GM19438 (cell line): ENCODE measurements at regions not wholly inside any gene's neighbourhood (a gene's known extent, or its start where the extent isn't known, plus 50 kb on each side); places are given as distances from the start of the nearest gene placed in this dataset.

Source experiments
- ATAC-seq: cut with Tn5 transposase; IDR thresholded peaks from one replicate; pipeline ENCODE4 v1.9.1; 2021; ENCODE audit warnings: low read depth; ENCODE audit not compliant: unreplicated experiment

GRCh38 chr6:105917038-105917695 lies 169.0 kb upstream of the PRDM1 start:
- no peak for ATAC-seq

GRCh38 chr6:105911106-105911629 lies 175.0 kb upstream of the PRDM1 start:
- ATAC-seq = no peak

DNA sequence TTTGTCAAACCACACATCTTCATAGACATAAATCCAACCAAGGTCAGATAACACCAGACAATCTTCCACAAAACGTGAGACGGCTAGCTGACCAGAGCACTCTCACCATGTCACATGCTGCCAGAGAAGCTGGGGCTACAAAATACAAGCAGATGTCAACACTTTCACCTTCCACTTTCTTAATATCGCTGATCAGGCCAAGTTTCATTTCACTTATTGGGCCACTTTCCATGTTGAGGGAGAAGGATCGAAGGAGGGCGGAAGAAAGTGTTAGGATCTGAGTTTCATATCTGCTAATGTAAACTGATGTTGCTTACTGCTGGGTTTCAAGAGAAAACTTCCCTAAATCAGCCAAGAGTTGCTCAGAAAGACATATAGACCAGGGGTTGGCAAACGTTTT lies 177.0 kb upstream of the PRDM1 start:
- no peak for ATAC-seq

DNA sequence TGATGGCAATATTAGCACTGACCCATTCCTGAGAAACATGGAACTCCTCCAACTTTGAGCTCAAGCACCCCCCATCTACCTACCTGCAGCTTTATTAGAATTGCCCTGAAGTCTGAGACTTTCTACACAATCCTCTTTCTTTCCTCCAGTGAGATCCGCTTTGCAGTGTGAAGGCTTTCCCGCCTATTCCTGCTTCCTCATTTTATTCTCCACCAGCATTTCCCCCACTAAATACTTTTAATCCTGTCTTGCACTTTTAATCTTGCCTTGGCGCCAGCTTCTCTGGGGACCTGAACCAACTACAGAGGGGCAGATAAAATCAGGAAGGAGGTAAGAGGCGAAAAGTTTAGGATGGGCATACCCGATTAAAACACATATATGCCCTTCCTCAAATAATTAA lies 178.1 kb upstream of the PRDM1 start:
- no peak for ATAC-seq

GRCh38 chr6:105907301-105907700 lies 178.8 kb upstream of the PRDM1 start:
- ATAC-seq = no peak

- ATAC-seq = no peak
Measured at GRCh38 chr6:105902401-105903031, 183.6 kb upstream of the PRDM1 start.

DNA sequence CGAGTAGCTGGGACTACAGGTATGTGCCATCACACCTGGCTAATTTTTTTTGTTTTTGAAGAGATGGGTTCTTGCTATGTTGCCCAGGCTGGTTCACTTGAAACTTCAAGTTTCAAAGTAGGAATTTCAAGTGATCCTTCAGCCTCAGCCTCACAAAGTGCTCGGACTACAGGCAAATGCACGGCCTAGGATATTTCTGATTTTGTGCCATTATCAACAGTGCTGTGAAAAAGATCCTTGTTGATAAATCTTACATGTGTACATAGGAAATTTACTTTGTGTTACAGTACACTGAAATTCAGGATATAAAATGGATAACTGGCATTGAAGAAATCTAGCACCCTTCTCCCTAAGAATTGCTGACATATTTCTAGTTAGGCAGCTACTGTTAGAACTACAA lies 184.6 kb upstream of the PRDM1 start:
- no peak for ATAC-seq

- ATAC-seq = no peak
Measured at GRCh38 chr6:105900125-105900937, 185.8 kb upstream of the PRDM1 start.

DNA sequence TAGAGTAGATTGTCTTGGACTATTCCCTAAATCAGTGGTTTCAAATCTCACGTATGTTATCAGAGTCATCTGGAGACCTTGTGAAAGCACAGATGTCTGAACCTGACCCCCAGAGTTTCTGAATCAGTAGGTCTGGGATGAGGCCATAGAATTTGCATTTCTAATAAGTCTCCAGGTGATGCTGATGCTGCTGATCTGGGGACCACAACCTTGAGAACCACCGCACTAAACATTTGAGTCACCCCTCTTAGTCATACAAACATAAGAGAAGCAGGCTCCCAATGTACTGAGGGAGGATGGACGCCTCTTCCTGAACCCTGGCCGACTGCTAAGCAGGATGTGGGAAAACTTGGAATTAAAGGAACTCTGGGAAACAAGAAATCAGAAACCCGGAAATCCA lies 187.8 kb upstream of the PRDM1 start:
- peak; percentile 52 for ATAC-seq

GRCh38 chr6:105897131-105897530 lies 189.0 kb upstream of the PRDM1 start:
- ATAC-seq = no peak

GRCh38 chr6:105896821-105897095 lies 189.4 kb upstream of the PRDM1 start:
- ATAC-seq = no peak

DNA sequence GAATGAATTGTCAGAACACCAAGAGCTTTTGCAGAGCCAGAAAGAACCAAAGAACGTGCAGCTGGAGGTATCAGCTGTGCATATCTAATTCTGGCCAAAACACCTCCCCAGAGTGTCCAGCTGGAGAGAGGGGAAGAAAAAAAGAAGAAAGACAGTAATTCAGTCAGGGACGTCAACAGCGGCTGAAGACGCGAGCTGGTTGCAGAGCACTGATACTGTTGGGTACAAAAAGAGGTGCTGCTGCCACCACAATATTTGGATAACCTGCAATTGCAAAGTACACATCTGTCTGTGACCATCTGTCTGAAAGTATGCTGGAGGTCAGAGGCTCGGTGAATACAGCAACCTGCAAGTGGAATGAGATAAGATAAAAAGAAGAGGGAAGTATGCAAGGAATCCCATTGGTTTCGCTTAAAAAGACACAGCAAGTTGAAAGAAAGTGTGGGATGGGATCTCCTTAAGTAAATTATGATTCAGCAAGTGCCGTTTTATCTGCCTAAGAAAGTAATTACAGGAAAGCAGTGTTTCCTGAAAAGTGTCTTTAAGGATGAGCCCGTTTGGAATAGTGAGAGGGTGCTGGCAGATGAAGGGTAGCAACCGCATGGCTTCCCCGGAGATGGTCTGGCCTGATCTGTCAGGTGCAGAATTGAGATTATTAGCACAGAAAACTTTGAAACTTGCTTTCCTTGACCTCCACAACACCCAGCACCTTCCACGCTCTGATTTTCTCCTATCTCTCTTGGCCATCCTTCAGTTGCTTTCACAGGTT lies 189.9 kb upstream of the PRDM1 start:
- no peak for ATAC-seq

- no peak for ATAC-seq
Measured at GRCh38 chr6:105894556-105894955, 191.6 kb upstream of the PRDM1 start.

DNA sequence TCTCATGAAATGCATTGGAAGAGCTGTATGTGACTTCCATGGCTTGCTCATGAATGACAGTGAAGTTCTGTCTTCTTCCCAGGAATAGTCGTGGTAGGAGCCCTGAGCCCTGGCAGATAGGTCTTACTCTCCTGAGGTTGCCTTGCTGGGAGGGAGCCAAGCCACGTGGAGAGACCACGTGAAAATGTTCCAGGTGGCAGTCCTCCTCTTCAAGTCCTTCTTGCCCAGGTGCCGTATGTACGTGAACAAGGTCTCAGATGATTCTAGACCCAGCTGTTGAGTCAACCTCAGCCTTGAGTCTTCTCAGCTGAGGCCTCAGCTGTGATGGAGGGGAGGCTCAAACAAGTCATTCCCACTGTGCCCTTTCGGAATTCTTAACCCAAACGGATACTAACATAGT lies 192.4 kb upstream of the PRDM1 start:
- ATAC-seq = no peak

DNA sequence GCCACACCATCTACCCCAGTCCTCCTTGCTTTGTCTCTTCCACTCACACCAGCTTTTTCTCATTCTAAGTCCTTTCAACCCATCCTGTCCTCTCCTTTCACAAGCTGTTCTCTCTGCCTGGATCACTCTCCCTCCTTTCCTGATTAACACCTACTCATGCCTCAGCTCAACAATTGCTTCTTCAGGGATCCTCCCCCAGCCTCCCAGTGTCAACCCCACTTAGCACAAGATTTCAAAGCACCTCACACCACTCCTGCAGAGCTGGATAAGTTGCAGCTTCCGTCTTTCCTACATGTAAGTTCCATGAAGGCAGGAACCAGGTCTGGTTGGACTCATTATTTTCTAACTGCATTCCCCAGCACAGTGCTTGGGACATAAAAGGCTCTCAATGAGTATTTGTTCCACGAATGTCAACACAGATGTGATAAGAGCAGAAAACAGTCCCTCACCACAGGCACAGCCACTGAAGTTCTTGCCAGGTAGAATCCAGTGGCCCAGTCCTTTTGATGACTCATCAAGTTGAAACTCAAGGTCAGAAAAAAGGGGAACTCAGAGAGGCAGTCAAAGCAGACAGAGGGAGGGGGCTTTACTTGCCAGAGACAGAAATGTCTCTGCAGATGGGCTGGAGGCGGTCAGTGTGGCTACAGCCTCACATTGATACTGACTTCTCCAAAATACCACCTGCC lies 193.4 kb upstream of the PRDM1 start:
- ATAC-seq = peak; percentile 94

DNA sequence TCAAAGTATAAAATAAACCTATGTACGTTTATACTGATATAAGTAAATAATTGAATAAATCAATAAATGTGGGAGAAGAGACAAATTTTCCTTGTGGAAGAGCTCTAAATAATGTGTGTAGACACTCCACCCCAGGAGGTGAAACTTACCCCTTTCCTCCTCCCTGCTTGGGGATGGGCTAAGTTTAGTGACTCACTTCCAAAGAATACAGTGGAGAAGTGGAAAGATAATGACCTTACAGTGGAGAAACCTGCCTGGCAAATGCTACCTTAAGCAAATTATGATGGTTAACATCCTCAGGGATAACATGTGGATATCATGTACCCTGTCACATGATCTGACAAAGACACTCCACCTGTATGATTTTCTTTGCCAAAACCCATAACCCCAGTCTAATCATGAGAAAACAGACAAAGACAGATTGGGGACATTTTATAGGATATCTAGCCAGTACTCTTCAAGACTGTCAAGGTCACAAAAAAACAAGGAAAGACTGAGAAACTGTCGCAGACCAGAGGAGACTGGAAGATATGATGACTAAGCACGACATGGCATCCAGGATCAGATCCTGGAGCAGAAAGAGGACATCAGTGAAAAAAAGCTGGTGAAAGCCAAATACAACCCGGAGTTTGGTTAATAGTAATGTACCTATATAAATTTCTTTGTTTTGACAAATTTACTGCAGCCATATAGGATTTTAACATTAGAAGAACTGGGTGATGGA lies 195.5 kb upstream of the PRDM1 start:
- no peak for ATAC-seq

DNA sequence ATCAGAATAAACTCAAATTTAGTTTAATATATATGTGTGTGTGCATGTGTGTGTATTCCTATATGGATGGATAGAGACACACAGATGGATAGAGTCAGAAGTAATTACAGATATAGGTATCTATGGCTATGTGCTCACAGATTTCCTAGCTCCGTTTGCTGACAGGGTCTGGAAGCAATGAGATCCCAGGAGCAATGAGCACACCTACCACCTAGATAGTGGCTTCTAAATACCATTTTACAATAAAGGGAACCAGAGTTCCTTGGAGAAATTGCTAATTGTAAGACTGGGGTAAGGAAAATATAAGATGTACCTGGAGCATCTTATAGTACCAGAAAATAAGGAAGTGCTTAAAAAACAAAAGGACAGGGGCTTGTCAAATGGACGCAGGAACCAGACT lies 196.2 kb upstream of the PRDM1 start:
- no peak for ATAC-seq

DNA sequence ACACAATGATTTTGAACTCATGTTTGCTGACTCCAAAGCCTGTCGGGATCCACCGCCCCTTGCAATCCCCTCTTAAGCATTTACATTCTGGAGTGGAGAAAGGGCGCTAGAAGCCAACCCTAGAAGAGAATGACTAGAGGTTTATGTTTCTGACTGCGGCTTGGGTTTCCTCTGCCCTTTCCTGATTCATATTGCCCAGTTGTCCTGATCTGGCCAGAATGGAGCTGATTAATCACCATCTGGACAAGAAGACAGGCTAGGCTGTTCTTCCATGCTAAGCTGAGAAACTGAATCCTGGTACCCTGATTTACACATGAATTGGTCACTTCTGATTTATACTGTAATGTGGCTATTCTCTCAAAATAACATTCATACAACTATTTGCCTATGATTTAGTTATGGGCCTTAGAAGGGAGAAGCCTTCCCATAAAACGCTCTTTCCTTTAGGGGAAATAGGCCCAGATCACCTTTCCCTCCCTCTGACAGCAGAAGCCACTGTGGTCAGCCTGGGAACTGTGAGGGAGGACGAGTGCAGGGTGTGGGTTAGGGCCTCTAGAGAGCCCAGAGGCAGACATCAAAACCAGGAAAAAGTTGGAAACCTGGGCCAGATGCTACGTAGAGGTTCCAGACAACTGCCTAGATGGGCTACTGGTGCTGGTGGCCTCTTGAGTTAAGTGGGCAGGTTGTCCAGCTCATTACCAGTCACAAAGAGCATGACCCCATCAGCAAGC lies 199.2 kb upstream of the PRDM1 start:
- ATAC-seq = no peak
